C4-2B (cell line): ENCODE measurements at regions not wholly inside any gene's neighbourhood (a gene's known extent, or its start where the extent isn't known, plus 50 kb on each side); places are given as distances from the start of the nearest gene placed in this dataset.

ENCODE experiments used
- ZFX ChIP-seq: fragments of 450-650 bp; IDR thresholded peaks from 2 replicates; pipeline ENCODE4 v1.6.1; 2017
- TF ChIP-seq, protein P1 (sequence below): fragments of 450-650 bp; conservative IDR thresholded peaks from 2 replicates; pipeline ENCODE4 v1.5.1; 2017; ENCODE audit warnings: mild to moderate bottlenecking

DNA sequence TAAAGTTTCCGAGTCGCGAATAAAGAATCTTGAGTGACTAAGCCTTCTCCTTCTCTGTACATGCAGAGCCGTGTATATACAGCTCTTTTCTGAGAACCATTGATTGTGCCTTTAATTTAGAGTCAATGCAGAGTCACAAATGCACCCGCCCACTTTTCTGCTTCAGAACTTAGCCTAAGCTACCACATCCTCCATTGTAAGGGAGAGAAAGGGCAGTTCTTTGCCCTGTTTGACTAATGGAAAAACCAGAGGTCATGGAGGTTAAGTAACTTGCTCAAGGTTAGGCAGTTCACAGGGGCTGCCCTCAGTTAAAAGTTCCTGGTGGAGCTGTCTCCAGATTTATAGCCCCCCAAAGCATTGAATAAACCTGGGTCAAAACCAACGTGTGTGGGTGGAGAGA lies 139.6 kb downstream of the TOMM20 start:
- TF ChIP-seq, protein P1, sequence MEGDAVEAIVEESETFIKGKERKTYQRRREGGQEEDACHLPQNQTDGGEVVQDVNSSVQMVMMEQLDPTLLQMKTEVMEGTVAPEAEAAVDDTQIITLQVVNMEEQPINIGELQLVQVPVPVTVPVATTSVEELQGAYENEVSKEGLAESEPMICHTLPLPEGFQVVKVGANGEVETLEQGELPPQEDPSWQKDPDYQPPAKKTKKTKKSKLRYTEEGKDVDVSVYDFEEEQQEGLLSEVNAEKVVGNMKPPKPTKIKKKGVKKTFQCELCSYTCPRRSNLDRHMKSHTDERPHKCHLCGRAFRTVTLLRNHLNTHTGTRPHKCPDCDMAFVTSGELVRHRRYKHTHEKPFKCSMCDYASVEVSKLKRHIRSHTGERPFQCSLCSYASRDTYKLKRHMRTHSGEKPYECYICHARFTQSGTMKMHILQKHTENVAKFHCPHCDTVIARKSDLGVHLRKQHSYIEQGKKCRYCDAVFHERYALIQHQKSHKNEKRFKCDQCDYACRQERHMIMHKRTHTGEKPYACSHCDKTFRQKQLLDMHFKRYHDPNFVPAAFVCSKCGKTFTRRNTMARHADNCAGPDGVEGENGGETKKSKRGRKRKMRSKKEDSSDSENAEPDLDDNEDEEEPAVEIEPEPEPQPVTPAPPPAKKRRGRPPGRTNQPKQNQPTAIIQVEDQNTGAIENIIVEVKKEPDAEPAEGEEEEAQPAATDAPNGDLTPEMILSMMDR, result no peak
- no peak for TF ChIP-seq ZFX
